K562 (cell line): ENCODE measurements at regions not wholly inside any gene's neighbourhood (a gene's known extent, or its start where the extent isn't known, plus 50 kb on each side); places are given as distances from the start of the nearest gene placed in this dataset.
A peak's percentile ranks its signal among the peaks of the same experiment; 100 is the strongest.

Source experiments
- ARID1B ChIP-seq: fragments of 450-650 bp; IDR thresholded peaks from 2 replicates; pipeline ENCODE4 v1.6.1; 2016; ENCODE audit warnings: antibody characterized with exemption, mild to moderate bottlenecking, inconsistent platforms
- ATF3 ChIP-seq, 2 experiments: fragments of 450-650 bp in 1 of 2; sonication (generic) in 1 of 2; formaldehyde crosslinking in 1 of 2; IDR thresholded peaks in 1 of 2; conservative IDR thresholded peaks in 1 of 2; 2 replicates each; pipeline versions ENCODE4 v1.6.1 to v1.8.1; 2016 to 2023; ENCODE audit warnings: mild to moderate bottlenecking in 2 of 2, moderate library complexity in 2 of 2, inconsistent platforms in 1 of 2, missing genetic modification reagents in 1 of 2
- BACH1 ChIP-seq: fragments of 200-800 bp; sonication (Bioruptor generic); IDR thresholded peaks from 2 replicates; pipeline ENCODE4 v1.6.1; 2016; ENCODE audit warnings: missing genetic modification characterization, missing compliant biosample characterization
- CCNT2 ChIP-seq: IDR thresholded peaks from 2 replicates; pipeline ENCODE4 v1.6.1; 2011; ENCODE audit warnings: borderline replicate concordance, low read depth, mild to moderate bottlenecking, moderate library complexity, mixed read lengths, low read length; ENCODE audit not compliant: insufficient read length; ENCODE audit errors: extremely low read depth
- CLOCK ChIP-seq: fragments of 250-450 bp; sonication (Bioruptor Pico); IDR thresholded peaks from 2 replicates; pipeline ENCODE4 v1.4.0; 2020; ENCODE audit warnings: mild to moderate bottlenecking, moderate library complexity, borderline replicate concordance
- EP300 ChIP-seq: IDR thresholded peaks from 2 replicates; pipeline ENCODE4 v1.6.1; 2012; ENCODE audit warnings: low read length, improper control_type of control experiment
- EP400 ChIP-seq: fragments of 450-650 bp; IDR thresholded peaks from 2 replicates; pipeline ENCODE4 v1.6.1; 2017; ENCODE audit warnings: antibody characterized with exemption, mild to moderate bottlenecking, moderate library complexity
- FOXJ2 ChIP-seq: fragments of 200-800 bp; sonication (Bioruptor generic); IDR thresholded peaks from 2 replicates; pipeline ENCODE4 v1.6.1; 2016; ENCODE audit warnings: missing genetic modification characterization, missing compliant biosample characterization
- HDAC8 ChIP-seq: fragments of 450-650 bp; IDR thresholded peaks from 2 replicates; pipeline ENCODE4 v1.6.1; 2016; ENCODE audit warnings: mild to moderate bottlenecking, missing genetic modification characterization, moderate library complexity, missing compliant biosample characterization
- ID3 ChIP-seq, 2 experiments: fragments of 250-450 bp in 1 of 2; fragments of 450-650 bp in 1 of 2; sonication (Bioruptor Pico) in 1 of 2; IDR thresholded peaks; 2 replicates each; pipeline versions ENCODE4 v1.6.1 to v1.8.0; 2016 to 2021; ENCODE audit warnings: mild to moderate bottlenecking in 2 of 2, moderate library complexity in 2 of 2, missing compliant biosample characterization in 1 of 2, missing genetic modification characterization in 1 of 2
- KDM1A ChIP-seq, 2 experiments: fragments of 450-650 bp; IDR thresholded peaks; 2 replicates each; pipeline ENCODE4 v1.6.1; 2016; ENCODE audit warnings: mild to moderate bottlenecking in 2 of 2
- KLF13 ChIP-seq: fragments of 450-650 bp; IDR thresholded peaks from 2 replicates; pipeline ENCODE4 v1.6.1; 2016; ENCODE audit warnings: missing genetic modification characterization, low read depth, mild to moderate bottlenecking, missing compliant biosample characterization, moderate library complexity, borderline replicate concordance
- MECOM ChIP-seq: fragments of 250-450 bp; sonication (Bioruptor Pico); IDR thresholded peaks from 2 replicates; pipeline ENCODE4 v1.8.0; 2022; ENCODE audit warnings: inconsistent platforms
- NCOR1 ChIP-seq: fragments of 450-650 bp; IDR thresholded peaks from 2 replicates; pipeline ENCODE4 v1.6.1; 2016; ENCODE audit warnings: mild to moderate bottlenecking, moderate library complexity
- PTTG1 ChIP-seq: fragments of 450-650 bp; IDR thresholded peaks from 2 replicates; pipeline ENCODE4 v1.6.1; 2016; ENCODE audit warnings: low read depth, mild to moderate bottlenecking, missing genetic modification characterization, missing compliant biosample characterization
- SMAD4 ChIP-seq: fragments of 250-450 bp; sonication (Bioruptor Pico); conservative IDR thresholded peaks from 2 replicates; pipeline ENCODE4 v1.8.0; 2021; ENCODE audit warnings: inconsistent platforms, mild to moderate bottlenecking, moderate library complexity
- SMARCE1 ChIP-seq: fragments of 450-650 bp; IDR thresholded peaks from 2 replicates; pipeline ENCODE4 v1.7.1; 2016; ENCODE audit warnings: mild to moderate bottlenecking
- TCF3 ChIP-seq: sonication (generic); formaldehyde crosslinking; IDR thresholded peaks from 2 replicates; pipeline ENCODE4 v1.4.0; 2020; ENCODE audit warnings: mild to moderate bottlenecking, missing genetic modification reagents
- TSC22D4 ChIP-seq: fragments of 450-650 bp; IDR thresholded peaks from 2 replicates; pipeline ENCODE4 v1.6.1; 2016; ENCODE audit warnings: missing genetic modification characterization, missing biosample characterization, control low read depth
- ZBTB33 ChIP-seq: sonication (generic); formaldehyde crosslinking; IDR thresholded peaks from 2 replicates; pipeline ENCODE4 v1.8.1; 2023; ENCODE audit warnings: mild to moderate bottlenecking, missing genetic modification reagents

GRCh38 chr11:91904792-91905785 is 319.5 kb upstream of the FAT3 start (continued):
- TF ChIP-seq ATF3 (IDR thresholded peaks at IDR 0.05) (peak; percentile 93), ATF3 (CRISPR knock-in tag; conservative IDR thresholded peaks at IDR 0.05) (no peak), TSC22D4 (tag) (no peak), BACH1 (tag) (peak; percentile 72), HDAC8 (no peak), SMAD4 (CRISPR knock-in tag) (peak; percentile 76), PTTG1 (peak; percentile 42; the same call in 1 of the 2 replicates), ARID1B (peak; percentile 93), CLOCK (0 out of 2 replicates have a peak, but pooled peaks have one; percentile 12), TCF3 (CRISPR knock-in tag) (peak; percentile 77), ID3 (CRISPR knock-in tag; IDR thresholded peaks at IDR 0.05) (no peak), ID3 (tag; IDR thresholded peaks at IDR 0.05) (peak; percentile 93), SMARCE1 (peak; percentile 59; the same call in 1 of the 2 replicates), NCOR1 (peak; percentile 81), MECOM (CRISPR knock-in tag) (0 out of 2 replicates have a peak, but pooled peaks have one; percentile 35), KDM1A (IDR thresholded peaks at IDR 0.05) (0 out of 4 replicates have a peak, but pooled peaks of 1 of the 2 experiments have one; percentile 32), FOXJ2 (tag) (no peak), ZBTB33 (CRISPR knock-in tag) (no peak), EP300 (peak; percentile 99), KLF13 (tag) (0 out of 2 replicates have a peak, but pooled peaks have one; percentile 25), CCNT2 (peak; percentile 54), EP400 (peak; percentile 62; the same call in 1 of the 2 replicates)
